Karpas-422 (cell line): ENCODE measurements at regions not wholly inside any gene's neighbourhood (a gene's known extent, or its start where the extent isn't known, plus 50 kb on each side); places are given as distances from the start of the nearest gene placed in this dataset.
"Not testable (repeated sequence)": the region's sequence is repeated elsewhere in the genome, so short reads cannot be mapped to it uniquely, and the experiment has no call there.

Experiments
- DNase-seq: peaks from one replicate; pipeline ENCODE4 v3.0.0-alpha.2; 2015
- H2AFZ ChIP-seq: fragments of 200-600 bp; sonication (generic); 2 replicates; pipeline ENCODE4 v1.6.1; 2014; ENCODE audit warnings: antibody characterized with exemption, low read length, mixed read lengths
- H3K27ac ChIP-seq: fragments of 200-600 bp; sonication (generic); 2 replicates; pipeline ENCODE4 v1.5.1; 2014; ENCODE audit warnings: mild to moderate bottlenecking, low read length, moderate library complexity
- H3K27me3 ChIP-seq: fragments of 200-600 bp; sonication (generic); 2 replicates; pipeline ENCODE4 v1.6.1; 2014; ENCODE audit warnings: low read length, mixed read lengths
- H3K36me3 ChIP-seq: fragments of 200-600 bp; sonication (generic); 2 replicates; pipeline ENCODE4 v1.6.1; 2014; ENCODE audit warnings: low read length, mixed read lengths; ENCODE audit not compliant: insufficient read depth
- H3K4me1 ChIP-seq: fragments of 200-600 bp; sonication (generic); 2 replicates; pipeline ENCODE4 v1.6.1; 2014; ENCODE audit warnings: mild to moderate bottlenecking, low read length, mixed read lengths
- H3K4me2 ChIP-seq: fragments of 200-600 bp; sonication (generic); 2 replicates; pipeline ENCODE4 v1.6.1; 2014; ENCODE audit warnings: low read length, low read depth, mild to moderate bottlenecking; ENCODE audit not compliant: poor library complexity, severe bottlenecking
- H3K4me3 ChIP-seq: fragments of 200-600 bp; sonication (generic); 2 replicates; pipeline ENCODE4 v1.5.1; 2014; ENCODE audit warnings: mild to moderate bottlenecking, antibody characterized with exemption, low read length, mixed read lengths
- H3K79me2 ChIP-seq: fragments of 200-600 bp; sonication (generic); 2 replicates; pipeline ENCODE4 v1.6.1; 2014; ENCODE audit warnings: mild to moderate bottlenecking, low read length, mixed read lengths
- H3K9ac ChIP-seq: fragments of 200-600 bp; sonication (generic); 2 replicates; pipeline ENCODE4 v1.6.0; 2014; ENCODE audit warnings: low read length
- H3K9me2 ChIP-seq: fragments of 200-600 bp; sonication (generic), shearing (Covaris generic); replicated peaks from 2 replicates; pipeline ENCODE4 v1.6.0; 2014; ENCODE audit warnings: mild to moderate bottlenecking, low read length, moderate library complexity; ENCODE audit not compliant: insufficient read depth
- H3K9me3 ChIP-seq: fragments of 300-700, 200-600 bp; sonication (generic); 2 replicates; pipeline ENCODE4 v1.6.1; 2014; ENCODE audit warnings: low read length, mixed read lengths
- H4K20me1 ChIP-seq: fragments of 200-600 bp; sonication (generic); 2 replicates; pipeline ENCODE4 v1.6.1; 2014; ENCODE audit warnings: mild to moderate bottlenecking, antibody characterized with exemption, low read length, low read depth; ENCODE audit not compliant: insufficient read depth

GRCh38 chr12:5290368-5290767 lies 141.5 kb upstream of the NTF3 start:
- H3K9me3 ChIP-seq, H3K36me3 ChIP-seq, H2AFZ ChIP-seq, H3K79me2 ChIP-seq, H3K4me3 ChIP-seq, H3K27me3 ChIP-seq, H3K9ac ChIP-seq, H3K4me1 ChIP-seq, H4K20me1 ChIP-seq, H3K9me2 ChIP-seq, H3K4me2 ChIP-seq, H3K27ac ChIP-seq, DNase-seq: not testable (repeated sequence)

GRCh38 chr12:5292651-5293050 lies 139.3 kb upstream of the NTF3 start:
- no peak for DNase-seq
- Histone ChIP-seq H4K20me1 (no peaks in the 10 kb centered on the region), H2AFZ (no peak overlapping the region), H3K36me3 (no peaks in the 10 kb centered on the region), H3K27me3 (no peaks in the 10 kb centered on the region), H3K4me3 (no peak overlapping the region), H3K4me2 (no peak overlapping the region), H3K9me2 (no peaks in the 10 kb centered on the region), H3K9me3 (no peaks in the 10 kb centered on the region), H3K9ac (no peak overlapping the region), H3K4me1 (no peaks in the 10 kb centered on the region), H3K27ac (no peak overlapping the region), H3K79me2 (no peaks in the 10 kb centered on the region)

GRCh38 chr12:5293773-5294172 lies 138.1 kb upstream of the NTF3 start:
- Histone ChIP-seq H3K27me3 (no peaks in the 10 kb centered on the region), H3K4me1 (no peaks in the 10 kb centered on the region), H3K4me2 (no peak overlapping the region), H3K79me2 (no peaks in the 10 kb centered on the region), H3K9ac (no peak overlapping the region), H3K4me3 (no peak overlapping the region), H3K27ac (no peak overlapping the region), H4K20me1 (no peaks in the 10 kb centered on the region), H2AFZ (no peak overlapping the region), H3K36me3 (no peaks in the 10 kb centered on the region), H3K9me2 (no peaks in the 10 kb centered on the region), H3K9me3 (no peaks in the 10 kb centered on the region)
- DNase-seq, result no peak

- H4K20me1 ChIP-seq, result no peaks in the 10 kb centered on the region
Measured at GRCh38 chr12:5294274-5295070, 137.4 kb upstream of the NTF3 start.

GRCh38 chr12:5295151-5295550 lies 136.8 kb upstream of the NTF3 start:
- H2AFZ ChIP-seq, result no peak overlapping the region
- H3K4me1 ChIP-seq, result no peaks in the 10 kb centered on the region
- no peak overlapping the region for H3K27ac ChIP-seq
- H3K4me3 ChIP-seq, result no peak overlapping the region
- H3K4me2 ChIP-seq, result no peak overlapping the region
- H3K79me2 ChIP-seq, result no peaks in the 10 kb centered on the region
- no peaks in the 10 kb centered on the region for H3K27me3 ChIP-seq
- H3K9me2 ChIP-seq, result no peaks in the 10 kb centered on the region
- H3K36me3 ChIP-seq, result no peaks in the 10 kb centered on the region
- no peak overlapping the region for H3K9ac ChIP-seq
- H4K20me1 ChIP-seq, result no peaks in the 10 kb centered on the region
- no peaks in the 10 kb centered on the region for H3K9me3 ChIP-seq
- no peak for DNase-seq

More at GRCh38 chr12:5294274-5295070, 137.4 kb upstream of the NTF3 start:
- no peak for DNase-seq
- Histone ChIP-seq H3K27me3 (no peaks in the 10 kb centered on the region), H3K4me2 (no peak overlapping the region), H3K36me3 (no peaks in the 10 kb centered on the region), H3K79me2 (no peaks in the 10 kb centered on the region), H3K9me3 (no peaks in the 10 kb centered on the region), H3K4me1 (no peaks in the 10 kb centered on the region), H3K9me2 (no peaks in the 10 kb centered on the region), H3K9ac (no peak overlapping the region), H2AFZ (no peak overlapping the region), H3K27ac (no peak overlapping the region), H3K4me3 (no peak overlapping the region)

GRCh38 chr12:5295996-5296395 lies 135.9 kb upstream of the NTF3 start:
- Histone ChIP-seq H3K79me2 (no peaks in the 10 kb centered on the region), H4K20me1 (no peaks in the 10 kb centered on the region), H2AFZ (no peak overlapping the region), H3K36me3 (no peaks in the 10 kb centered on the region), H3K4me2 (no peak overlapping the region), H3K9me3 (no peaks in the 10 kb centered on the region), H3K27me3 (no peaks in the 10 kb centered on the region), H3K27ac (no peak overlapping the region), H3K9me2 (no peaks in the 10 kb centered on the region), H3K4me1 (no peaks in the 10 kb centered on the region), H3K4me3 (no peak overlapping the region), H3K9ac (no peak overlapping the region)
- DNase-seq, result no peak

GRCh38 chr12:5301539-5301938 lies 130.4 kb upstream of the NTF3 start:
- no peaks in the 10 kb centered on the region for H3K9me2 ChIP-seq
- no peak overlapping the region for H2AFZ ChIP-seq

GRCh38 chr12:5305425-5305824 lies 126.5 kb upstream of the NTF3 start:
- no peak overlapping the region for H3K27ac ChIP-seq
- DNase-seq, result no peak
- no peak overlapping the region for H3K4me2 ChIP-seq
- H3K9me3 ChIP-seq, result no peaks in the 10 kb centered on the region
- H3K27me3 ChIP-seq, result no peaks in the 10 kb centered on the region
- H3K4me1 ChIP-seq, result no peaks in the 10 kb centered on the region
- no peak overlapping the region for H2AFZ ChIP-seq
- H3K9me2 ChIP-seq, result no peaks in the 10 kb centered on the region
- no peaks in the 10 kb centered on the region for H3K36me3 ChIP-seq
- no peaks in the 10 kb centered on the region for H4K20me1 ChIP-seq
- H3K9ac ChIP-seq, result no peak overlapping the region
- no peak overlapping the region for H3K4me3 ChIP-seq
- no peaks in the 10 kb centered on the region for H3K79me2 ChIP-seq

More at GRCh38 chr12:5301539-5301938, 130.4 kb upstream of the NTF3 start:
- no peaks in the 10 kb centered on the region for H3K9me3 ChIP-seq
- H4K20me1 ChIP-seq, result no peaks in the 10 kb centered on the region
- H3K27ac ChIP-seq, result no peak overlapping the region
- DNase-seq, result no peak
- no peaks in the 10 kb centered on the region for H3K4me1 ChIP-seq
- H3K9ac ChIP-seq, result no peak overlapping the region
- no peak overlapping the region for H3K4me2 ChIP-seq
- H3K36me3 ChIP-seq, result no peaks in the 10 kb centered on the region
- no peaks in the 10 kb centered on the region for H3K79me2 ChIP-seq
- no peak overlapping the region for H3K4me3 ChIP-seq
- no peaks in the 10 kb centered on the region for H3K27me3 ChIP-seq
